Upper lobe of left lung (tissue), 6 donors: ENCODE measurements at regions not wholly inside any gene's neighbourhood (a gene's known extent, or its start where the extent isn't known, plus 50 kb on each side); places are given as distances from the start of the nearest gene placed in this dataset.
"Not testable (repeated sequence)": the region's sequence is repeated elsewhere in the genome, so short reads cannot be mapped to it uniquely, and the experiment has no call there.

Experiments used
- ATAC-seq, 2 donors: fragments of 200-7000 bp; cut with Tn5 transposase; one replicate each; pipeline ENCODE4 v1.9.1; 2022; ENCODE audit warnings: mild to moderate bottlenecking in 2 of 2, moderate library complexity in 2 of 2; ENCODE audit not compliant: low FRiP score in 2 of 2
- DNase-seq, 2 donors: peaks; one replicate each; pipeline ENCODE4 v3.0.0-alpha.2; 2019 to 2020
- H3K27ac ChIP-seq, 4 donors: fragments of 200-600 bp; sonication (generic); one replicate each; pipeline ENCODE4 v1.5.1; 2016 to 2019
- H3K27me3 ChIP-seq, 4 donors: fragments of 200-600 bp; sonication (generic); one replicate each; pipeline ENCODE4 v1.5.1; 2017 to 2019
- H3K36me3 ChIP-seq, 4 donors: fragments of 200-600 bp; sonication (generic); one replicate each; pipeline ENCODE4 v1.5.1; 2016 to 2019
- H3K4me1 ChIP-seq, 4 donors: fragments of 200-600 bp; sonication (generic); one replicate each; pipeline ENCODE4 v1.5.1; 2018 to 2019
- H3K4me3 ChIP-seq, 4 donors: fragments of 200-600 bp; sonication (generic); one replicate each; pipeline ENCODE4 v1.5.1; 2017 to 2019; ENCODE audit warnings: mild to moderate bottlenecking in 2 of 4, moderate library complexity in 1 of 4
- H3K9me3 ChIP-seq, 4 donors: fragments of 200-600 bp; sonication (generic); one replicate each; pipeline ENCODE4 v1.5.1; 2018 to 2019
- CTCF ChIP-seq, 6 experiments: fragments of 450-650 bp in 4 of 6; fragments of 200-600 bp in 2 of 6; sonication (generic) in 2 of 6; IDR thresholded peaks; one replicate each; pipeline ENCODE4 v1.5.1; 2016 to 2019; ENCODE audit warnings: antibody characterized with exemption in 6 of 6
- EP300 ChIP-seq, 4 donors: sonication (generic); formaldehyde crosslinking; IDR thresholded peaks; one replicate each; pipeline ENCODE4 v1.5.1; 2017; ENCODE audit warnings: antibody characterized with exemption in 4 of 4, control low read depth in 2 of 4
- POLR2A ChIP-seq, 4 donors: fragments of 450-650 bp; IDR thresholded peaks; one replicate each; pipeline ENCODE4 v1.5.1; 2016 to 2017; ENCODE audit warnings: antibody characterized with exemption in 4 of 4, mild to moderate bottlenecking in 2 of 4
- POLR2AphosphoS5 ChIP-seq, 2 donors: sonication (generic); formaldehyde crosslinking; IDR thresholded peaks; one replicate each; pipeline ENCODE4 v1.5.1; 2017; ENCODE audit warnings: antibody characterized with exemption in 2 of 2
- WGBS, 2 donors: methylation state at CpG; one replicate each; pipeline ENCODE4 v1.1.5; 2017 to 2018; 5-methylcytosine and 5-hydroxymethylcytosine counted together
- donor health status: DM: no; HTN: no; CAD: no; lungs with moderate emphysema.
- donor health status: DM: no; HTN: yes; CAD: no; lungs with severe emphysema.

GRCh38 chrY:8821106-8821505 is 516.2 kb upstream of the TSPY4 start:
- no peak for DNase-seq
- TF ChIP-seq EP300 (IDR thresholded peaks at IDR 0.05): no peak
- TF ChIP-seq POLR2AphosphoS5 (IDR thresholded peaks at IDR 0.05): no peak
- no peak for TF ChIP-seq POLR2A (IDR thresholded peaks at IDR 0.05)
- TF ChIP-seq CTCF (IDR thresholded peaks at IDR 0.05): no peak
- no peak overlapping the region for H3K27ac ChIP-seq
- H3K27me3 ChIP-seq: no peaks in the 10 kb centered on the region
- no peak overlapping the region for H3K4me3 ChIP-seq
- WGBS, 2 donors: 20% methylated on average over 1 of the region's 1 CpG; no CpG with 5 or more reads in 1 of the 2 donors
- no peak for ATAC-seq
- no peaks in the 10 kb centered on the region for H3K9me3 ChIP-seq
- H3K36me3 ChIP-seq: no peaks in the 10 kb centered on the region
- no peaks in the 10 kb centered on the region for H3K4me1 ChIP-seq

- no peak overlapping the region for H3K4me3 ChIP-seq
- H3K27ac ChIP-seq: no peak overlapping the region
- WGBS, 2 donors: 20% methylated on average over 1 of the region's 3 CpGs; no CpG with 5 or more reads in 1 of the 2 donors
- DNase-seq: no peak
- no peaks in the 10 kb centered on the region for H3K27me3 ChIP-seq
- no peak for TF ChIP-seq POLR2A (IDR thresholded peaks at IDR 0.05)
- TF ChIP-seq EP300 (IDR thresholded peaks at IDR 0.05): no peak
- TF ChIP-seq POLR2AphosphoS5 (IDR thresholded peaks at IDR 0.05): no peak
- TF ChIP-seq CTCF (IDR thresholded peaks at IDR 0.05): no peak
- ATAC-seq: no peak
- H3K4me1 ChIP-seq: no peaks in the 10 kb centered on the region
- no peaks in the 10 kb centered on the region for H3K9me3 ChIP-seq
- H3K36me3 ChIP-seq: no peaks in the 10 kb centered on the region
Measured at GRCh38 chrY:8852278-8852677, 485.0 kb upstream of the TSPY4 start.

- no peaks in the 10 kb centered on the region for H3K27me3 ChIP-seq
- H3K4me3 ChIP-seq: no peak overlapping the region
- ATAC-seq: no peak
- no peaks in the 10 kb centered on the region for H3K36me3 ChIP-seq
- no peak for TF ChIP-seq EP300 (IDR thresholded peaks at IDR 0.05)
- TF ChIP-seq CTCF (IDR thresholded peaks at IDR 0.05): no peak
- TF ChIP-seq POLR2A (IDR thresholded peaks at IDR 0.05): no peak
- TF ChIP-seq POLR2AphosphoS5 (IDR thresholded peaks at IDR 0.05): no peak
- H3K9me3 ChIP-seq: no peaks in the 10 kb centered on the region
- no peak overlapping the region for H3K27ac ChIP-seq
- no peak for DNase-seq
- H3K4me1 ChIP-seq: no peaks in the 10 kb centered on the region
- 94% methylated on average over 3 of the region's 3 CpGs; no CpG with 5 or more reads in 1 of the 2 donors for WGBS, 2 donors
Measured at GRCh38 chrY:8888371-8888770, 448.9 kb upstream of the TSPY4 start.

- Histone ChIP-seq H3K27me3 (no peaks in the 10 kb centered on the region), H3K4me3 (no peak overlapping the region), H3K36me3 (no peaks in the 10 kb centered on the region), H3K4me1 (no peaks in the 10 kb centered on the region), H3K27ac (no peak overlapping the region), H3K9me3 (no peaks in the 10 kb centered on the region)
- TF ChIP-seq POLR2AphosphoS5 (IDR thresholded peaks at IDR 0.05): no peak
- no peak for TF ChIP-seq POLR2A (IDR thresholded peaks at IDR 0.05)
- no peak for TF ChIP-seq CTCF (IDR thresholded peaks at IDR 0.05)
- no peak for TF ChIP-seq EP300 (IDR thresholded peaks at IDR 0.05)
- no peak for DNase-seq
- no peak for ATAC-seq
- WGBS, 2 donors: 77% methylated on average over 1 of the region's 1 CpG; no CpG with 5 or more reads in 1 of the 2 donors
Measured at GRCh38 chrY:8897876-8898275, 439.4 kb upstream of the TSPY4 start.

- 56% methylated on average over 5 of the region's 6 CpGs; no CpG with 5 or more reads in 1 of the 2 donors for WGBS, 2 donors
- Histone ChIP-seq H3K27me3 (no peaks in the 10 kb centered on the region), H3K27ac (no peak overlapping the region), H3K9me3 (no peaks in the 10 kb centered on the region), H3K4me1 (no peaks in the 10 kb centered on the region), H3K36me3 (no peaks in the 10 kb centered on the region), H3K4me3 (no peak overlapping the region)
- ATAC-seq: no peak
- DNase-seq: no peak
- no peak for TF ChIP-seq CTCF (IDR thresholded peaks at IDR 0.05)
- TF ChIP-seq POLR2A (IDR thresholded peaks at IDR 0.05): no peak
- TF ChIP-seq POLR2AphosphoS5 (IDR thresholded peaks at IDR 0.05): no peak
- TF ChIP-seq EP300 (IDR thresholded peaks at IDR 0.05): no peak
Measured at GRCh38 chrY:8905141-8905540, 432.1 kb upstream of the TSPY4 start.

- not testable (repeated sequence) for H3K27ac ChIP-seq, H3K4me3 ChIP-seq, H3K4me1 ChIP-seq, H3K27me3 ChIP-seq, ATAC-seq, DNase-seq, H3K36me3 ChIP-seq, H3K9me3 ChIP-seq
- WGBS, 2 donors: 67% methylated on average over 2 of the region's 3 CpGs; no CpG with 5 or more reads in 1 of the 2 donors
Measured at GRCh38 chrY:8922576-8922975, 414.7 kb upstream of the TSPY4 start.
